ENCODE measurements at regions not wholly inside any gene's neighbourhood (a gene's known extent, or its start where the extent isn't known, plus 50 kb on each side); places are given as distances from the start of the nearest gene placed in this dataset.

GRCh38 chr6:148678682-148679081 lies 68.1 kb upstream of the UST start:
- Histone ChIP-seq H3K4me3 (no peak overlapping the region), H3K36me3 (no peaks in the 10 kb centered on the region), H3K27me3 (no peaks in the 10 kb centered on the region), H3K9me3 (no peaks in the 10 kb centered on the region), H3K27ac (no peak overlapping the region), H3K4me1 (no peaks in the 10 kb centered on the region)
- intact Hi-C loops (cut with DNase I; ENCODE audit: low total_unique reads): no loop called here
- in situ Hi-C loops (cut with MboI; ENCODE audit: low pct_ligation_motif_present in 1 of 4, low pct_unique_long_range_greater_than_20kb in 1 of 4, low sequenced_read_pairs in 3 of 4): no loop called here
- DNase-seq: no peak
- TF ChIP-seq POLR2AphosphoS5 (IDR thresholded peaks at IDR 0.05) (no peak), POLR2A (IDR thresholded peaks at IDR 0.05) (no peak), CTCF (IDR thresholded peaks at IDR 0.05) (no peak), EP300 (IDR thresholded peaks at IDR 0.05; ENCODE audit: low read depth) (no peak)
- WGBS, 2 donors (ENCODE audit: low coverage in 1 of 2): 92 to 100% methylated on average over 1 to 4 of the region's 4 CpGs

- Histone ChIP-seq H3K9me3 (no peaks in the 10 kb centered on the region), H3K27ac (no peak overlapping the region), H3K4me1 (no peaks in the 10 kb centered on the region), H3K27me3 (no peaks in the 10 kb centered on the region), H3K4me3 (no peak overlapping the region), H3K36me3 (no peaks in the 10 kb centered on the region)
- in situ Hi-C loops (cut with MboI; ENCODE audit: low pct_ligation_motif_present in 1 of 4, low pct_unique_long_range_greater_than_20kb in 1 of 4, low sequenced_read_pairs in 3 of 4) (no loop called here), intact Hi-C loops (cut with DNase I; ENCODE audit: low total_unique reads) (no loop called here)
- 83 to 87% methylated on average over 1 of the region's 1 CpG for WGBS, 2 donors (ENCODE audit: low coverage in 1 of 2)
- TF ChIP-seq CTCF (IDR thresholded peaks at IDR 0.05) (no peak), POLR2A (IDR thresholded peaks at IDR 0.05) (no peak), POLR2AphosphoS5 (IDR thresholded peaks at IDR 0.05) (no peak), EP300 (IDR thresholded peaks at IDR 0.05; ENCODE audit: low read depth) (no peak)
- DNase-seq: no peak
Measured at GRCh38 chr6:148681666-148682065, 65.2 kb upstream of the UST start.

GRCh38 chr6:148682252-148682651 lies 64.6 kb upstream of the UST start:
- WGBS, 2 donors (ENCODE audit: low coverage in 1 of 2): 85 to 89% methylated on average over 13 to 14 of the region's 14 CpGs
- Histone ChIP-seq H3K4me1 (no peaks in the 10 kb centered on the region), H3K27ac (no peak overlapping the region), H3K9me3 (no peaks in the 10 kb centered on the region), H3K4me3 (no peak overlapping the region), H3K36me3 (no peaks in the 10 kb centered on the region), H3K27me3 (no peaks in the 10 kb centered on the region)
- in situ Hi-C loops (cut with MboI; ENCODE audit: low pct_ligation_motif_present in 1 of 4, low pct_unique_long_range_greater_than_20kb in 1 of 4, low sequenced_read_pairs in 3 of 4) (no loop called here), intact Hi-C loops (cut with DNase I; ENCODE audit: low total_unique reads) (no loop called here)
- DNase-seq: no peak
- TF ChIP-seq CTCF (IDR thresholded peaks at IDR 0.05) (no peak), EP300 (IDR thresholded peaks at IDR 0.05; ENCODE audit: low read depth) (no peak), POLR2A (IDR thresholded peaks at IDR 0.05) (no peak), POLR2AphosphoS5 (IDR thresholded peaks at IDR 0.05) (no peak)

- no peaks in the 10 kb centered on the region for H3K36me3 ChIP-seq
- peak; percentile 11 for DNase-seq
- intact Hi-C loops (cut with DNase I; ENCODE audit: low total_unique reads): no loop called here
- no peak overlapping the region for H3K27ac ChIP-seq
- H3K4me3 ChIP-seq: no peak overlapping the region
- no peaks in the 10 kb centered on the region for H3K9me3 ChIP-seq
- WGBS, 2 donors (ENCODE audit: low coverage in 1 of 2): 40 to 41% methylated on average over 2 to 5 of the region's 5 CpGs
- H3K4me1 ChIP-seq: no peaks in the 10 kb centered on the region
- H3K27me3 ChIP-seq: no peaks in the 10 kb centered on the region
- no peak for TF ChIP-seq CTCF (IDR thresholded peaks at IDR 0.05)
- no peak for TF ChIP-seq POLR2AphosphoS5 (IDR thresholded peaks at IDR 0.05)
- TF ChIP-seq POLR2A (IDR thresholded peaks at IDR 0.05): no peak
- TF ChIP-seq EP300 (IDR thresholded peaks at IDR 0.05; ENCODE audit: low read depth): no peak
- in situ Hi-C loops (cut with MboI; ENCODE audit: low pct_ligation_motif_present in 1 of 4, low pct_unique_long_range_greater_than_20kb in 1 of 4, low sequenced_read_pairs in 3 of 4): no loop called here
Measured at GRCh38 chr6:148682990-148683389, 63.8 kb upstream of the UST start.

Data from transverse colon (tissue), 4 donors.